Thyroid gland (tissue), 4 donors: ENCODE measurements at regions not wholly inside any gene's neighbourhood (a gene's known extent, or its start where the extent isn't known, plus 50 kb on each side); places are given as distances from the start of the nearest gene placed in this dataset.

ENCODE experiments used
- POLR2A ChIP-seq, 2 donors: fragments of 450-650 bp; IDR thresholded peaks; one replicate each; pipeline ENCODE4 v1.6.1; 2017; ENCODE audit warnings: antibody characterized with exemption in 2 of 2, mild to moderate bottlenecking in 2 of 2, moderate library complexity in 1 of 2
- TF ChIP-seq, protein P1 (sequence below), 6 experiments: fragments of 200-600 bp in 3 of 6; fragments of 450-650 bp in 3 of 6; sonication (generic) in 3 of 6; IDR thresholded peaks; one replicate each; pipeline ENCODE4 v1.5.1; 2016 to 2019; ENCODE audit warnings: antibody characterized with exemption in 6 of 6, mild to moderate bottlenecking in 2 of 6, inconsistent platforms in 1 of 6, moderate library complexity in 1 of 6

DNA sequence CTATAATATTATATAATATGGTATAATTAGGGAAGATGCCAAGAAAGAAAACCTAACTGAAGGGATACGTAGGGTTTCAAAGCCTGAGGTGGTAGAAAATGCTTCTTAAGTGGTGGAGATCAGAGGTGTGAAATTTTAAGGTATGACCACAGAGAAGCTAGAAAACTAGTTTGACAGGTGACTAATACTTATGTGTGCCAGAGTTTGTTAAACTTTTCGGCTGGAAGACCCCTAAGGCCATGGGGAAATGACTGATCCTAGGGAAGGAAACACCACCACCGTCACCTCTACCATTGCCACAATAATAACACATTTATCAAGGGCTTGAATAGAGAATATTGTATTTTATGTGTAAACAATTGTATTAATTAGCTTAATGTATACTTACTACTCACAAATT lies 261.4 kb upstream of the GBE1 start:
- TF ChIP-seq, protein P1, sequence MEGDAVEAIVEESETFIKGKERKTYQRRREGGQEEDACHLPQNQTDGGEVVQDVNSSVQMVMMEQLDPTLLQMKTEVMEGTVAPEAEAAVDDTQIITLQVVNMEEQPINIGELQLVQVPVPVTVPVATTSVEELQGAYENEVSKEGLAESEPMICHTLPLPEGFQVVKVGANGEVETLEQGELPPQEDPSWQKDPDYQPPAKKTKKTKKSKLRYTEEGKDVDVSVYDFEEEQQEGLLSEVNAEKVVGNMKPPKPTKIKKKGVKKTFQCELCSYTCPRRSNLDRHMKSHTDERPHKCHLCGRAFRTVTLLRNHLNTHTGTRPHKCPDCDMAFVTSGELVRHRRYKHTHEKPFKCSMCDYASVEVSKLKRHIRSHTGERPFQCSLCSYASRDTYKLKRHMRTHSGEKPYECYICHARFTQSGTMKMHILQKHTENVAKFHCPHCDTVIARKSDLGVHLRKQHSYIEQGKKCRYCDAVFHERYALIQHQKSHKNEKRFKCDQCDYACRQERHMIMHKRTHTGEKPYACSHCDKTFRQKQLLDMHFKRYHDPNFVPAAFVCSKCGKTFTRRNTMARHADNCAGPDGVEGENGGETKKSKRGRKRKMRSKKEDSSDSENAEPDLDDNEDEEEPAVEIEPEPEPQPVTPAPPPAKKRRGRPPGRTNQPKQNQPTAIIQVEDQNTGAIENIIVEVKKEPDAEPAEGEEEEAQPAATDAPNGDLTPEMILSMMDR (IDR thresholded peaks at IDR 0.05) = no peak
- TF ChIP-seq POLR2A (IDR thresholded peaks at IDR 0.05) = no peak
